ENCODE measurements at regions not wholly inside any gene's neighbourhood (a gene's known extent, or its start where the extent isn't known, plus 50 kb on each side); places are given as distances from the start of the nearest gene placed in this dataset.

DNA sequence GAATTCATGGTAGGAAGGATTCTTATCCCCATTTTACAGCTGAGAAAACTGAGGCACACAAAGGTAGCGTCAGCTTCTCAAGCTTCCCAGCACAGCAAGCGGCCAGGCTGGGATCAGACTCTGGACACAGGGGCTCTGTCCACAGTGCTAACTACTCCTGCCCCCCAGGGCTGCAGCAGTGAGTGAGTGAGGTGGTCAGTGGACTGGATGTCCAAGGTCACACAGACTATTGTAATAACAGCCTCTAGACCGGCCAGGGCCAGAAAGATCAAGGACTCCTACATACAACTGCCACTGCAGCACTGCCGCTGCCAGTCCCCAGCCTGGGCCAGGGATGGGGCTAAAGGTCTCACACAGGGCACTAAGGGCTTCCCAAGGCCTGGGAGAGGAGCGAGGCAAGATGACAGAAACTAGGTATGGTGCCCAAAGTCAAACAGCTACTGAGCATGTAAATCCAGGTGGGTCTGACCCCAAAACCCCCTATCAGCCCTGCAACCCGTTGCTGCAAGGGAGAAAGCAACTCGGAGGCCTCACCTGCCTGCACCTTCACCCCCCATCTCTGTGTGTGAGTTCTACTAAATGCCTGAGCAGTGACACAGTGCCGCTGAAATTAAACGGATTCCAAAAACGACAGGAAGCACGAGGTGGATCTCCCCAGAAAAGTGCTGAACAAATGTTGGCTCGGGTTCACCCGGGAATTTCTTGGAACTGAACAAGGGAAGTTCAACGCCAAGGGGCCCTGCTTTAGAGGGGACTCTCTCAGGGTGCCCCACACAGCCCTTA, 161.8 kb upstream of the GRK3 start:
- 0 out of 2 replicates have a peak overlapping the region, but pooled peaks have one; percentile 24 for H3K27ac Mint-ChIP-seq
- H3K9me3 Mint-ChIP-seq, result no peaks in the 10 kb centered on the region; the same call in 2 of the 3 replicates
- Histone ChIP-seq H3K4me1 (ENCODE audit: insufficient read depth) (peaks cover 39% of the 10 kb centered on the region), H3K4me3 (peak overlapping the region; percentile 68; the same call in 1 of the 2 replicates), H3F3A (replicated peaks; ENCODE audit: low read depth) (peaks cover 28% of the 10 kb centered on the region), H3K27ac (ENCODE audit: low read depth) (peak overlapping the region; percentile 66; the same call in 1 of the 2 replicates), H4K20me1 (replicated peaks; ENCODE audit: insufficient read depth) (peaks cover 30% of the 10 kb centered on the region), H3K4me2 (peak overlapping the region; percentile 83), H2AFZ (no peak overlapping the region), H3K27me3 (ENCODE audit: insufficient read depth) (peaks cover 16% of the 10 kb centered on the region), H3K36me3 (ENCODE audit: insufficient read depth) (no peaks in the 10 kb centered on the region), H3K79me2 (replicated peaks; ENCODE audit: insufficient read depth) (peaks cover 66% of the 10 kb centered on the region), H3K9me2 (ENCODE audit: insufficient read depth) (no peaks in the 10 kb centered on the region)
- H3K27me3 Mint-ChIP-seq (ENCODE audit: insufficient read depth, low read depth, poor library complexity), result peaks cover 27% of the 10 kb centered on the region
- peaks cover 43% of the 10 kb centered on the region for H3K4me1 Mint-ChIP-seq
- no peaks in the 10 kb centered on the region; the same call in 2 of the 3 replicates for H3K36me3 Mint-ChIP-seq (ENCODE audit: low read depth)
- DNase-seq (ENCODE audit: low spot score), result no peak
- ATAC-seq, result no peak
- H3K4me3 Mint-ChIP-seq, result peak overlapping the region; percentile 80; the same call in 2 of the 3 replicates
- TF ChIP-seq, protein P1, sequence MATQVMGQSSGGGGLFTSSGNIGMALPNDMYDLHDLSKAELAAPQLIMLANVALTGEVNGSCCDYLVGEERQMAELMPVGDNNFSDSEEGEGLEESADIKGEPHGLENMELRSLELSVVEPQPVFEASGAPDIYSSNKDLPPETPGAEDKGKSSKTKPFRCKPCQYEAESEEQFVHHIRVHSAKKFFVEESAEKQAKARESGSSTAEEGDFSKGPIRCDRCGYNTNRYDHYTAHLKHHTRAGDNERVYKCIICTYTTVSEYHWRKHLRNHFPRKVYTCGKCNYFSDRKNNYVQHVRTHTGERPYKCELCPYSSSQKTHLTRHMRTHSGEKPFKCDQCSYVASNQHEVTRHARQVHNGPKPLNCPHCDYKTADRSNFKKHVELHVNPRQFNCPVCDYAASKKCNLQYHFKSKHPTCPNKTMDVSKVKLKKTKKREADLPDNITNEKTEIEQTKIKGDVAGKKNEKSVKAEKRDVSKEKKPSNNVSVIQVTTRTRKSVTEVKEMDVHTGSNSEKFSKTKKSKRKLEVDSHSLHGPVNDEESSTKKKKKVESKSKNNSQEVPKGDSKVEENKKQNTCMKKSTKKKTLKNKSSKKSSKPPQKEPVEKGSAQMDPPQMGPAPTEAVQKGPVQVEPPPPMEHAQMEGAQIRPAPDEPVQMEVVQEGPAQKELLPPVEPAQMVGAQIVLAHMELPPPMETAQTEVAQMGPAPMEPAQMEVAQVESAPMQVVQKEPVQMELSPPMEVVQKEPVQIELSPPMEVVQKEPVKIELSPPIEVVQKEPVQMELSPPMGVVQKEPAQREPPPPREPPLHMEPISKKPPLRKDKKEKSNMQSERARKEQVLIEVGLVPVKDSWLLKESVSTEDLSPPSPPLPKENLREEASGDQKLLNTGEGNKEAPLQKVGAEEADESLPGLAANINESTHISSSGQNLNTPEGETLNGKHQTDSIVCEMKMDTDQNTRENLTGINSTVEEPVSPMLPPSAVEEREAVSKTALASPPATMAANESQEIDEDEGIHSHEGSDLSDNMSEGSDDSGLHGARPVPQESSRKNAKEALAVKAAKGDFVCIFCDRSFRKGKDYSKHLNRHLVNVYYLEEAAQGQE (IDR thresholded peaks at IDR 0.05; ENCODE audit: unreplicated experiment), result peak; percentile 47
- TF ChIP-seq, protein P2, sequence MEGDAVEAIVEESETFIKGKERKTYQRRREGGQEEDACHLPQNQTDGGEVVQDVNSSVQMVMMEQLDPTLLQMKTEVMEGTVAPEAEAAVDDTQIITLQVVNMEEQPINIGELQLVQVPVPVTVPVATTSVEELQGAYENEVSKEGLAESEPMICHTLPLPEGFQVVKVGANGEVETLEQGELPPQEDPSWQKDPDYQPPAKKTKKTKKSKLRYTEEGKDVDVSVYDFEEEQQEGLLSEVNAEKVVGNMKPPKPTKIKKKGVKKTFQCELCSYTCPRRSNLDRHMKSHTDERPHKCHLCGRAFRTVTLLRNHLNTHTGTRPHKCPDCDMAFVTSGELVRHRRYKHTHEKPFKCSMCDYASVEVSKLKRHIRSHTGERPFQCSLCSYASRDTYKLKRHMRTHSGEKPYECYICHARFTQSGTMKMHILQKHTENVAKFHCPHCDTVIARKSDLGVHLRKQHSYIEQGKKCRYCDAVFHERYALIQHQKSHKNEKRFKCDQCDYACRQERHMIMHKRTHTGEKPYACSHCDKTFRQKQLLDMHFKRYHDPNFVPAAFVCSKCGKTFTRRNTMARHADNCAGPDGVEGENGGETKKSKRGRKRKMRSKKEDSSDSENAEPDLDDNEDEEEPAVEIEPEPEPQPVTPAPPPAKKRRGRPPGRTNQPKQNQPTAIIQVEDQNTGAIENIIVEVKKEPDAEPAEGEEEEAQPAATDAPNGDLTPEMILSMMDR (conservative IDR thresholded peaks at IDR 0.05; ENCODE audit: low read depth in 2 of 2), result no peak

DNA sequence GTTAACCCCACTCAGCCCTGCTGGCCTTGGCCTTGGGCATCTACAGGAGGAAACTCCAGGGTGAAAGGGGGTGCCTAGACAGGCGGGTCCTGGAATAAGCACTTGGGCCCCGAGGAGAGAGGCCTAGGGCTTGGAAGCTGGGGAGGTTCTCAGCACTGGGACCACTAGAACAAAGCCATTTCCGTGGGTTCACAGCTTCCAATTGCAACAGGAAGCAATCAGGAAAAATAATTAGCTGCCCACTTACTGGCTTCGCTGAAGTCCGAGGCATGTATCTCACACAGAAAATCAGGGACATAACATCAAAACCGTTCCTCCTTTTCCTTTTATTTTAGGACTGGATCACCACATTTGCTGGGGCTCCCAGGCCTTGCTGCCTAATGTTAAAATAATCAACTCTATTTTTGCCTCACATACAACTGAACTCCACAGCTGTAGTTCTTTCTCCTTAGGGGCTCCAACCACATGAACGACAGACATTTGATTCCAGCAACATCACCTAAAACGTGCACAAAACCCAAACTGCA, 161.1 kb upstream of the GRK3 start:
- H4K20me1 ChIP-seq (replicated peaks; ENCODE audit: insufficient read depth), result peaks cover 30% of the 10 kb centered on the region
- H3K36me3 Mint-ChIP-seq (ENCODE audit: low read depth), result no peaks in the 10 kb centered on the region; the same call in 2 of the 3 replicates
- peak overlapping the region; percentile 80 for H3K4me3 Mint-ChIP-seq
- 0 out of 2 replicates have a peak overlapping the region, but pooled peaks have one; percentile 24 for H3K27ac Mint-ChIP-seq
- H3K79me2 ChIP-seq (replicated peaks; ENCODE audit: insufficient read depth), result peaks cover 59% of the 10 kb centered on the region
- peaks cover 27% of the 10 kb centered on the region for H3K27me3 Mint-ChIP-seq (ENCODE audit: insufficient read depth, low read depth, poor library complexity)
- DNase-seq (ENCODE audit: low spot score) (no peak), ATAC-seq (no peak; the same call in 2 of the 3 replicates)
- H3F3A ChIP-seq (replicated peaks; ENCODE audit: low read depth), result peaks cover 29% of the 10 kb centered on the region
- no peaks in the 10 kb centered on the region for H3K36me3 ChIP-seq (ENCODE audit: insufficient read depth)
- peak overlapping the region; percentile 83 for H3K4me2 ChIP-seq
- H3K9me3 Mint-ChIP-seq, result no peaks in the 10 kb centered on the region; the same call in 2 of the 3 replicates
- H3K4me1 ChIP-seq (ENCODE audit: insufficient read depth), result peaks cover 45% of the 10 kb centered on the region
- H3K27ac ChIP-seq (ENCODE audit: low read depth), result peak overlapping the region; percentile 66; the same call in 1 of the 2 replicates
- peaks cover 16% of the 10 kb centered on the region for H3K27me3 ChIP-seq (ENCODE audit: insufficient read depth)
- H2AFZ ChIP-seq, result peak overlapping the region; percentile 20
- H3K9me2 ChIP-seq (ENCODE audit: insufficient read depth), result no peaks in the 10 kb centered on the region
- peak overlapping the region; percentile 68 for H3K4me3 ChIP-seq
- H3K4me1 Mint-ChIP-seq, result peaks cover 46% of the 10 kb centered on the region
- no peak for TF ChIP-seq STAT1 (IDR thresholded peaks at IDR 0.05; ENCODE audit: unreplicated experiment)
- no peak for TF ChIP-seq ZNF331 (CRISPR knock-in tag; IDR thresholded peaks at IDR 0.05; ENCODE audit: low read depth)
- no peak for TF ChIP-seq POLR2AphosphoS5 (IDR thresholded peaks at IDR 0.05; ENCODE audit: low read depth)
- TF ChIP-seq, protein P3, sequence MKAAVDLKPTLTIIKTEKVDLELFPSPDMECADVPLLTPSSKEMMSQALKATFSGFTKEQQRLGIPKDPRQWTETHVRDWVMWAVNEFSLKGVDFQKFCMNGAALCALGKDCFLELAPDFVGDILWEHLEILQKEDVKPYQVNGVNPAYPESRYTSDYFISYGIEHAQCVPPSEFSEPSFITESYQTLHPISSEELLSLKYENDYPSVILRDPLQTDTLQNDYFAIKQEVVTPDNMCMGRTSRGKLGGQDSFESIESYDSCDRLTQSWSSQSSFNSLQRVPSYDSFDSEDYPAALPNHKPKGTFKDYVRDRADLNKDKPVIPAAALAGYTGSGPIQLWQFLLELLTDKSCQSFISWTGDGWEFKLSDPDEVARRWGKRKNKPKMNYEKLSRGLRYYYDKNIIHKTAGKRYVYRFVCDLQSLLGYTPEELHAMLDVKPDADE (IDR thresholded peaks at IDR 0.05), result no peak

Data from GM23338 (cell line).